Embryonic facial prominence (tissue), 1 donor: ENCODE measurements at regions not wholly inside any gene's neighbourhood (a gene's known extent, or its start where the extent isn't known, plus 50 kb on each side); places are given as distances from the start of the nearest gene placed in this dataset.
"Not testable (repeated sequence)": the region's sequence is repeated elsewhere in the genome, so short reads cannot be mapped to it uniquely, and the experiment has no call there.

Experiments
- DNase-seq: peaks from one replicate; pipeline ENCODE4 v3.0.0-alpha.2; 2016; ENCODE audit errors: extremely low spot score

- DNase-seq, result no peak
Measured at GRCh38 chr10:83517456-83517855, 621.9 kb upstream of the GHITM start.

DNA sequence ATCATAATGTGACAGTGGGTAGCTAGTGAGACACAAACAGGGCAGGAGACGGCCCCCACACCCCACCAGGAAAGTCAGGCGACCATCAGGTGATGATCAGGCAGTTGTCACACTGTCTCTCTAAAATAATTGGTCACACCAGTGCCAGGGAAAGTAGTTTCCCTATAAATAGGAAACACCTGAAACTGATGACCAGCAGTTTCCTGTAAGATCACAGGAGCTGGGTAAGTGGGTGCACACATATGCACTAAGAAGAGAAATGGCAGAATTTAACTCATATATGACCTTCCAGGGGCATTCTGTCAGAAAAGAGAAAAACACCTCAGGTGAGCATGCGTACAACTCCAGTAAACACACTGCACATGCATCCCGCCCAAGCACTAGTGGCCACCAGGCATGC, 620.5 kb upstream of the GHITM start:
- DNase-seq, result no peak

- DNase-seq, result not testable (repeated sequence)
Measured at GRCh38 chr10:83520386-83520785, 618.9 kb upstream of the GHITM start.

- no peak for DNase-seq
Measured at GRCh38 chr10:83522456-83522855, 616.9 kb upstream of the GHITM start.

- no peak for DNase-seq
Measured at GRCh38 chr10:83522881-83523386, 616.4 kb upstream of the GHITM start.

GRCh38 chr10:83527934-83528333, 611.4 kb upstream of the GHITM start:
- no peak for DNase-seq

DNA sequence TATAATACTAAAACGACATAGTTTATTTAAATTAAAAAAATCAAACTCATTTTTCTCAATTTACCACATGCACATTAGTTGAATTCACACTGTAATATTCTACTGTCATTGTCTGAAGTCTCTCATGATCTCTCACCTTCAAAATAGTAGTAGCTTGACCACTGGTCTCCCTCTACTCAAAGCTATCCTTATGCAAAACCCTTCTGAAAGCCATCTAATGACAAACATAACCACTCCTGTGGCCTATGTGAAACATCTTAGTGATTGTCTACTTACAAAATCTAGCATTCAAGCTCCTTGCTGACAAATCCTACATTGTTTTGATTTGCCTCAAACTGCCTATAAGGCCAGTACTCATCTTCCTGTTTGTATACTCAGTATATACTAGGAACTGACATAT, 606.0 kb upstream of the GHITM start:
- DNase-seq, result no peak

DNA sequence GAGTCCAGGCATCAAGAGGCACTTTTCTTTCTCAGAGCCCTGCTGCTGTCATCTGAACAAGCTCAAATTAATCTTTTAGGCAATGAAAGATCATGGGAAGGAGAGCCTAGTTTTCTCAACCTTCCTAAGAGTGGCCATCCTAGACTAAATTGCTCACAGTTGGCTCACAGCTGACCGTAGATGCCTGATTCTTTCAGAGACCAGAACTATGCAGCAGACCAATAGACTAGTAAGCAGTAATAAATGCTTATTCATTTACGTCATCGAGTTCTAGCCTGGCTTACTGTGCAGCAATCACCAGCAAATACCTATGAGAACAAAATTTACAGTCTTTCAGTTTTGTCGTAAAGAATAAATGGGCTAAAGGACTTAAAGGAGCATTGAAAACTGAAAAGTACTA, 602.9 kb upstream of the GHITM start:
- DNase-seq, result no peak

DNA sequence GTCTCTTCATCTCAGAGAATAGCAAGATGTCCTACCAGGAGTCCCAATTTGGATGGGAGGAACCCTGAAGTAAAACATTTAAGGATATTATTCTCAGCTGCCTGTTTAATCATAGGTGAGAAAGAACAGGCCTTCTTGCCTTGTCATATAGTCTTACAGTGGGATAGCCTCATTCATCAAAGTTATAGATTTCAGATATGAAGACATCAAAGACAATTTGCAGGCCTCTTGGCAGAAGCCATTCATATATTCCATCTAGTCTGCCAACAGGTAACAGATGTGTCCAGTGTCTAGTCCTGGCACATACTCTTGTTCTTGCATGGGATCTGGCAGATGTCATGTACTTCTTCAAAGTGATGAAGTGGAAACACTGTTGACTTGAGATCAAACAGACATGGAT, 601.3 kb upstream of the GHITM start:
- no peak for DNase-seq

DNA sequence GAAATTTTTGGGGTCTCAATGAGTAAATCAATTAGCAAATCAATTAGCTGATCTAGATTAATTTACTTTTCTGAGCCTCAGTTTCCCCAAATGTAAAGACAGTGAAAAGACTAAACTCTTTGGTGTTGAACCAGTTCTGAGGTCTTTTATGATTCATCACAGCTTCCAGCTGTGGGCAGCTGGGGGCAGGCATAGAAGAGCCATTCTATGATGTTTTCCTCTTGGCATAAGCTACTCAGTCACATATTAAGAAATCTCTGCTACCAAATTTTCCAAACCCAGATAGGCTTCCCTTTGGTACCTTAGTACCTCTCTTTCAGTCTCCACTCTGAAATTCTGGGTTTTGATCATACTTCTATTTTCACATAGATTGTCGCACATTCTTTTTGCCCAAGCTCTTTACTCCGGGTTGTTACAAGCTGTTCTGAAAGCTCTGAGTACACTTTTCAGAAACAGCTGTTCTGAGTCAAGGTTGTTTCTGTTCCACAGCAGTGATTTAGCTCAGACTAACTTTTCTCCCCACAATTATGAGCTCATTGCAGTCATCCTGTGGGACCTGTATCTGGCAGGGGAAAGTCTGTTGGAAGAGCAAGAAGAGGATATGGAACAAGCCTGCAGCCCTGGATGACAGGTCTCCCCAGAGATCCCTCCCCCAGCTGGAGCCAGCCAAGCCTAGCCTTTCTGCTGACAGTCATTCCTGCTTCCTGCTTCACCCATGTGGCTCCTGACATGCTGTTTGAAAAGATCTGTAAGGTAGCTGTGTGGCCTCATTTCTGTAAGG, 599.6 kb upstream of the GHITM start:
- peak; percentile 25 for DNase-seq

DNA sequence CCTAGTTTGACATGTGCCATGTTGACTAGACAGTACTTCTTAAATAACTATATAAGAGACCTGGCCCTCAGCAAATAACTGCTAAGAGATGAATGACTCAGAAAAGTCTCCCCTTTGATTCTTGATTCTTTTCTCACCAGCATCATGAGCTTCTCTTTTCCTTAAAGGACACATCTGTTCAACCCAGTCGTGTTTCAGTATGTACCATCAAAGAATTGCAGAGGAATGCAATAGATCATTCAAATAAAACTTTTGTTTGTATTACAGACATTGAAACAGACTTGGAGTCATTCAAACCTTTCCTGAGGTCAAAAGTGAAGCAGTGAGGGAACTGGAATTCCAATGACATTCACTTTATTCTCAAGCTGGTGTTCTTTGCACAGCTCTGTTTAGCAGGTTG, 598.3 kb upstream of the GHITM start:
- no peak for DNase-seq

DNA sequence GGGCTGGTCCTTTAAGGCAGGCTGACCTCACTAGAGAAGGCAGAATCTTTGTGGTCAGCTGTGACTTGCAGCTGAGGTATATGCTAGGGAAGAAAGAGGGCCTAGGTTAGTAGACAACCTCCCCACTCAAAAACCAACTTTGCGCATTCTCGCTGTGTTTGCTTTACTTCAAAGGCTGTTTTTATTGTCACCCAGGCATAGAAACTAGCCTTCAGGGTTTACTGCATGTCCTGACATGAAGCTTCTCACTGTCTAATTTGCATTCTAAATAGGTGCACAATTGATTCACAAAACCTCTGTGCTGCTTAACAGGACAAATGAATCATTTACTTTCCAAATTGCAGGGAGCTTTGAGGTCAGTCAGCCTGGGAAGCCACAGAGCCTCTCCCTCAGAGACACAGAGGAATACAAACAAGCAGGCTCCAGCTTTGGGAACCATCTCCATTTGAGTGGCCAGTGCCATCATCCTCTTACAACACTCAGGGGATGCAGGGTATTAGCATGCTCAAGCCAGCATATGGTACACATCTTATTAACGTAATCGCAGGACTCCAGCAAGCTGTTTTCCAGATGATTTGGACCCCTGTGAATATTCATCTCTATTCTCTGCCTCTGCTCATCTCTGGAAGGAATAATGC, 596.4 kb upstream of the GHITM start:
- DNase-seq, result no peak

- DNase-seq, result no peak
Measured at GRCh38 chr10:83543691-83544462, 595.4 kb upstream of the GHITM start.

- DNase-seq, result no peak
Measured at GRCh38 chr10:83545901-83546391, 593.4 kb upstream of the GHITM start.

GRCh38 chr10:83551190-83551589, 588.1 kb upstream of the GHITM start:
- not testable (repeated sequence) for DNase-seq

GRCh38 chr10:83553366-83553765, 585.9 kb upstream of the GHITM start:
- DNase-seq, result no peak

DNA sequence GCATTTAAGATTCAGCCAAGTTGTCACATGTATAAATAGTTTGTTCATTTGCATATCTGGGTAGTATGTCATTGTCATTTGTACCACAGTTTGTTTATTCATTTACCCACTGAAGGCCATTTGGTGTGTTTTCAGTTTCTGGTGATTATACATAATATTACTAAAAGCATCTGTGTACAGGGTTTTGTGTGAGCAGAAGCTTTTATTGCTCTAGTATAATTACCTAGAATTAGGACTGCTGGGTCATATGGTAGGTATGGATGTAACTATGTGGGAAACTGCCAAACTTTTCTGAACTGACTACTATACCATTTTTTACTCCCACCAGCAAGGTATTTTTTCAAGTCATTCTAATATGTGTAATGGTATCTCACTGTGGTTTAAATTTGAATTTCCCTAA, 584.0 kb upstream of the GHITM start:
- no peak for DNase-seq

DNA sequence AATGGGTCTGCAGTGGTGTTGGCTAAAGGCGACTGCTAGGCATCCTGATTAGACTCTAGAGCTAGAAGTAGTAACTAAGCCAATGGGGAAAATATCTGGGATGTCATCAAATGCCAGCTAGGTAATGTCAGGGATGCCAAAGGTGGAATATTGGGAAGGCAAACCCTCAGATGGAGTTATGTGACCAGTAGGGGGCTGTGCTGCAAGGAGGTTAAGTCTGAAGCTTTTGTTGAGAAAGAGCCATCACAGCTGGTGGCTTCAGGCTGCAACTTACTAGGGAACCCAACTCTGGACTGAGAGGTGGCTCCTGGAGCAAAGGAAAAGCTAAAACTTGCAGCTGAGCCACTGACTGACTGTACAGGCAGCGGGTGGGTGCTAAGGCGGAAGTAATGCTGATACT, 576.9 kb upstream of the GHITM start:
- no peak for DNase-seq

- no peak for DNase-seq
Measured at GRCh38 chr10:83564889-83565588, 574.3 kb upstream of the GHITM start.

GRCh38 chr10:83572036-83572435, 567.3 kb upstream of the GHITM start:
- DNase-seq, result no peak

DNA sequence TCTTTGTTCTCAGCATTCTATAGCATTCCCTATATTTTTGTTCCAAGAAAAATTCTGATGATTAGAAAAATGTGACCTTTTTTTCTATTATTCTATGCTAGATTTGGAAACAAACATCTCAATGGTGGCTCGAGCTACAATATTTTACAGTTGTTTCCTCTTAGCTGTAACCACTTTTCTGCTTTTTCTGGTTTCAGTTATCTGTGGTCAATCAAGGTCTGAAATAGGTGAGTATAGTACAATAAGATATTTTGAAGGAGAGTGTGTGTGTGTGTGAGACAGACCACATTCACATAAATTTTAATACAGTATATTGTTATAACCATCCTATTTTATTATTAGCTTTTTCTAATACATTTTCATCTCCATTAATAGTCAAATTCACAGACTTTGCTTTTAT, 564.5 kb upstream of the GHITM start:
- DNase-seq, result no peak

- DNase-seq, result no peak
Measured at GRCh38 chr10:83577421-83577820, 561.9 kb upstream of the GHITM start.
